OCI-LY3 (cell line): ENCODE measurements at regions not wholly inside any gene's neighbourhood (a gene's known extent, or its start where the extent isn't known, plus 50 kb on each side); places are given as distances from the start of the nearest gene placed in this dataset.

Experiments
- H2AFZ ChIP-seq: fragments of 200-600, 300-600 bp; shearing (Covaris generic); 2 replicates; pipeline ENCODE4 v1.6.0; 2014; ENCODE audit warnings: antibody characterized with exemption, low read depth, low read length
- H3K27ac ChIP-seq: fragments of 200-600, 300-600 bp; sonication (generic); 2 replicates; pipeline ENCODE4 v1.5.1; 2014; ENCODE audit warnings: mild to moderate bottlenecking, low read length, moderate library complexity, mixed read lengths
- H3K27me3 ChIP-seq: fragments of 200-600, 300-600 bp; sonication (generic); 2 replicates; pipeline ENCODE4 v1.6.1; 2014; ENCODE audit warnings: low read depth, low read length, mixed read lengths
- H3K36me3 ChIP-seq: fragments of 200-600, 300-600 bp; sonication (generic); replicated peaks from 2 replicates; pipeline ENCODE3; 2014; ENCODE audit warnings: low read depth, low read length, mixed read lengths
- H3K4me1 ChIP-seq: fragments of 300-600, 200-600 bp; sonication (generic); 2 replicates; pipeline ENCODE4 v1.6.1; 2014; ENCODE audit warnings: low read length, mixed read lengths
- H3K4me2 ChIP-seq: fragments of 200-600, 300-600 bp; sonication (generic); 2 replicates; pipeline ENCODE4 v1.6.1; 2014; ENCODE audit warnings: low read length, mixed read lengths
- H3K4me3 ChIP-seq: fragments of 300-600, 200-600 bp; sonication (generic); 2 replicates; pipeline ENCODE4 v1.5.1; 2014; ENCODE audit warnings: antibody characterized with exemption, mild to moderate bottlenecking, low read length, moderate library complexity
- H3K79me2 ChIP-seq: fragments of 300-600, 200-600 bp; shearing (Covaris generic); 2 replicates; pipeline ENCODE4 v1.6.1; 2014; ENCODE audit warnings: mild to moderate bottlenecking, low read length, mixed read lengths
- H3K9ac ChIP-seq: fragments of 300-600, 200-600 bp; shearing (Covaris generic); 2 replicates; pipeline ENCODE4 v1.6.0; 2014; ENCODE audit warnings: mild to moderate bottlenecking, low read length, moderate library complexity
- H3K9me3 ChIP-seq: fragments of 200-600, 300-600 bp; shearing (Covaris generic); 2 replicates; pipeline ENCODE4 v1.6.1; 2014; ENCODE audit warnings: low read length, mixed read lengths; ENCODE audit not compliant: insufficient read depth
- H4K20me1 ChIP-seq: fragments of 200-600, 300-600 bp; sonication (generic); 2 replicates; pipeline ENCODE4 v1.6.1; 2016; ENCODE audit warnings: low read length, mixed read lengths; ENCODE audit not compliant: insufficient read depth
- CTCF ChIP-seq: fragments of 200-600, 300-600 bp; sonication (generic); IDR thresholded peaks from 2 replicates; pipeline ENCODE4 v1.5.1; 2014; ENCODE audit warnings: antibody characterized with exemption, low read length, low read depth
- EZH2phosphoT487 ChIP-seq: fragments of 200-600 bp; shearing (Covaris generic); IDR thresholded peaks from 2 replicates; pipeline ENCODE4 v1.6.1; 2018; ENCODE audit warnings: antibody characterized with exemption, mixed run types, low read depth

- Histone ChIP-seq H3K4me2 (no peak overlapping the region), H3K79me2 (no peaks in the 10 kb centered on the region), H3K9me3 (no peaks in the 10 kb centered on the region), H3K4me1 (peaks cover 8% of the 10 kb centered on the region; the same call in 1 of the 2 replicates), H3K27ac (no peak overlapping the region), H3K27me3 (no peaks in the 10 kb centered on the region), H4K20me1 (no peaks in the 10 kb centered on the region), H3K9ac (no peak overlapping the region), H3K36me3 (no peaks in the 10 kb centered on the region), H3K4me3 (no peak overlapping the region), H2AFZ (no peak overlapping the region)
- TF ChIP-seq EZH2phosphoT487: no peak
- no peak for TF ChIP-seq CTCF
Observed at GRCh38 chr21:31429506-31429905, 85.4 kb upstream of the TIAM1 start.

- Histone ChIP-seq H3K27me3 (no peaks in the 10 kb centered on the region), H3K9me3 (no peaks in the 10 kb centered on the region), H3K4me2 (no peak overlapping the region), H3K79me2 (no peaks in the 10 kb centered on the region), H2AFZ (no peak overlapping the region), H3K36me3 (no peaks in the 10 kb centered on the region), H3K4me3 (no peak overlapping the region), H3K4me1 (peaks cover 8% of the 10 kb centered on the region; the same call in 1 of the 2 replicates), H3K27ac (no peak overlapping the region), H4K20me1 (no peaks in the 10 kb centered on the region), H3K9ac (no peak overlapping the region)
- TF ChIP-seq EZH2phosphoT487: no peak
Observed at GRCh38 chr21:31426235-31426797, 82.3 kb upstream of the TIAM1 start.

GRCh38 chr21:31425138-31425537 is 81.1 kb upstream of the TIAM1 start:
- H3K36me3 ChIP-seq: no peaks in the 10 kb centered on the region
- H4K20me1 ChIP-seq: no peaks in the 10 kb centered on the region
- TF ChIP-seq EZH2phosphoT487 (no peak), CTCF (no peak)
- no peak overlapping the region for H3K27ac ChIP-seq
- no peak overlapping the region for H3K9ac ChIP-seq
- H3K79me2 ChIP-seq: no peaks in the 10 kb centered on the region
- H2AFZ ChIP-seq: no peak overlapping the region
- H3K9me3 ChIP-seq: no peaks in the 10 kb centered on the region
- H3K4me3 ChIP-seq: no peak overlapping the region
- H3K4me1 ChIP-seq: peaks cover 5% of the 10 kb centered on the region; the same call in 1 of the 2 replicates
- H3K27me3 ChIP-seq: no peaks in the 10 kb centered on the region
- H3K4me2 ChIP-seq: no peak overlapping the region

GRCh38 chr21:31424058-31424457 is 80.0 kb upstream of the TIAM1 start:
- H4K20me1 ChIP-seq: no peaks in the 10 kb centered on the region
- no peak overlapping the region for H3K27ac ChIP-seq
- no peak for TF ChIP-seq CTCF
- TF ChIP-seq EZH2phosphoT487: no peak
- no peak overlapping the region for H3K4me2 ChIP-seq
- no peaks in the 10 kb centered on the region for H3K79me2 ChIP-seq
- no peak overlapping the region for H2AFZ ChIP-seq
- no peaks in the 10 kb centered on the region for H3K9me3 ChIP-seq
- H3K36me3 ChIP-seq: no peaks in the 10 kb centered on the region
- H3K9ac ChIP-seq: no peak overlapping the region
- no peak overlapping the region for H3K4me3 ChIP-seq
- no peaks in the 10 kb centered on the region for H3K27me3 ChIP-seq
- peaks cover 5% of the 10 kb centered on the region; the same call in 1 of the 2 replicates for H3K4me1 ChIP-seq
